ENCODE measurements at regions not wholly inside any gene's neighbourhood (a gene's known extent, or its start where the extent isn't known, plus 50 kb on each side); places are given as distances from the start of the nearest gene placed in this dataset.
"Not testable (repeated sequence)": the region's sequence is repeated elsewhere in the genome, so short reads cannot be mapped to it uniquely, and the experiment has no call there.

- CTCF ChIA-PET; H3K27me3 ChIP-seq (replicated peaks in 1 of 2; ENCODE audit: control insufficient read depth in 2 of 2, extremely low read depth in 1 of 2, insufficient read depth in 2 of 2, low read length in 1 of 2); H3K36me3 ChIP-seq (ENCODE audit: control insufficient read depth in 2 of 2, extremely low read depth in 1 of 2, insufficient read depth in 1 of 2, low read length in 1 of 2); ATAC-seq (replicated peaks in 1 of 4); H3K27ac ChIP-seq (ENCODE audit: low read length); H3K4me3 Mint-ChIP-seq; H3K4me3 ChIP-seq (ENCODE audit: control insufficient read depth in 1 of 2, extremely low read depth in 1 of 2, low read length in 1 of 2); H3K4me1 ChIP-seq (ENCODE audit: control insufficient read depth in 1 of 2, extremely low read depth in 1 of 2, insufficient read depth in 2 of 2, low read length in 2 of 2); H3K27ac Mint-ChIP-seq; DNase-seq; H3K9me3 ChIP-seq; H3K4me1 Mint-ChIP-seq; H3K36me3 Mint-ChIP-seq; POLR2A ChIA-PET; H3K9me3 Mint-ChIP-seq; H3K27me3 Mint-ChIP-seq: not testable (repeated sequence)
- WGBS (ENCODE audit: insufficient coverage), result 100% methylated on average over 7 of the region's 11 CpGs
Observed at GRCh38 chr12:41642808-41643207, 454.7 kb downstream of the PDZRN4 start.

DNA sequence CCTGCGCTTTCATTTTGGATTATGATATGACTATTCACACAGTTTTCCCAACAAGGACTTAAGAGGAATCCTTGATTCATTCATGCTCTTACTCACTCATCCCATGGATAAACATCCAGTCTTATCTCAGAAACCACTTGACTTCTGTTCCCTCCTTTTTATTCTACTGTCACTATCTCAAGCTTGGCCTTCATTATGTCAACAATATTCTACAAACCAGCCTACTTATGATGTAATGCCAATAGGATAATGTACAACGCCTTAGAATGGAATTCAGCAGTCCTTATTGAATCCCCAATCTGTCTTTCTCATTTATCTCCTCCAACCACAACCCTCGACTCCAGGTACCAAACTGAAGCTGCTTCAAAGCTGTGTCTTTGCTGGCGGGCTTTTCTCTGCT lies 448.5 kb downstream of the PDZRN4 start:
- Histone ChIP-seq H3K9me3 (no peaks in the 10 kb centered on the region), H3K4me1 (ENCODE audit: control insufficient read depth in 1 of 2, extremely low read depth in 1 of 2, insufficient read depth in 2 of 2, low read length in 2 of 2) (no peaks in the 10 kb centered on the region), H3K27ac (ENCODE audit: low read length) (no peak overlapping the region), H3K4me3 (ENCODE audit: control insufficient read depth in 1 of 2, extremely low read depth in 1 of 2, low read length in 1 of 2) (no peak overlapping the region), H3K27me3 (replicated peaks in 1 of 2; ENCODE audit: control insufficient read depth in 2 of 2, extremely low read depth in 1 of 2, insufficient read depth in 2 of 2, low read length in 1 of 2) (no peaks in the 10 kb centered on the region), H3K36me3 (ENCODE audit: control insufficient read depth in 2 of 2, extremely low read depth in 1 of 2, insufficient read depth in 1 of 2, low read length in 1 of 2) (no peaks in the 10 kb centered on the region)
- no peak overlapping the region for H3K4me3 Mint-ChIP-seq
- no peaks in the 10 kb centered on the region for H3K36me3 Mint-ChIP-seq
- DNase-seq, result no peak
- POLR2A ChIA-PET, result no interaction called here
- ATAC-seq (replicated peaks in 1 of 4), result no peak
- 64% methylated on average over 4 of the region's 4 CpGs for WGBS (ENCODE audit: insufficient coverage)
- no peak overlapping the region for H3K27ac Mint-ChIP-seq
- peaks cover 0 to 7% (median 0%) of the 10 kb centered on the region in 3 donors for H3K9me3 Mint-ChIP-seq
- H3K4me1 Mint-ChIP-seq, result no peaks in the 10 kb centered on the region
- no peaks in the 10 kb centered on the region for H3K27me3 Mint-ChIP-seq
- CTCF ChIA-PET, result no interaction called here

DNA sequence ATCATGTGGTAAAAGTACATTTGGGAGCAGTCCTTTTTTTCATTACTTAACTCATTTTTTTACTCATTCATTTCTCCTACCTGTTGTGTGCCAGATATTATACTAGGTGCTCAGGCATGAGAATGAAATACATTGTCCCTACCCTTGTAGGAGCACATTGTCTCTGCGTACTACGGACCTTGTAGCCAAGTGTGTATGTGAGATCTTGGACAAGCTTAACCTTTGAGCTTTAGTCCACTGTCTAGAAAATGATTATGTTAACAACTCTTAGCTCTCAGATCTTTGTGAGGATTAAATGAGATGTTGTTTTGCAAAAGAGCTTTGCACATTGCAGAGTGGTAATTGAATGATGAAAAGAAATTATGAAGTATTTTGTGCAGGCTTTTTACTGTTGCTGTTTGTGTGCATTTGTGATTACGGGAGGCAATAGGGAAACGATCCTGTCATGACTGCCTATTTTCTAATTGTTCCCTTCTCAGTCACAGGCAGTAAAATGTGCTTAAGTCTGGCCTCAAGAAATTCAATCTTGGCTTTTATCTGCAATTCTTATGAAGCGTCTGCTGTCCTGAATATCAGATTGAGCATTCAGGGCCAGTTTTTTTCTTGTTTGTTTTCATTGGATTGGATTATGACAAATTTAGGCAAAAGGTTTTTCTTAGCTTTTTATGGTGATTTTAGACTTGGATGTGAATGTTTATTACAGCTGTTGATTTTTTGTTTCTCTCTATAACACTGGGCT lies 447.7 kb downstream of the PDZRN4 start:
- no peak for ATAC-seq (replicated peaks in 1 of 4)

GRCh38 chr12:41634091-41634490 lies 446.0 kb downstream of the PDZRN4 start:
- no peaks in the 10 kb centered on the region for H3K36me3 Mint-ChIP-seq
- H3K4me3 ChIP-seq (ENCODE audit: control insufficient read depth in 1 of 2, extremely low read depth in 1 of 2, low read length in 1 of 2), result no peak overlapping the region
- H3K4me3 Mint-ChIP-seq, result no peak overlapping the region
- DNase-seq (no peak), ATAC-seq (replicated peaks in 1 of 4) (no peak)
- ChIA-PET CTCF (no interaction called here), POLR2A (no interaction called here)
- WGBS (ENCODE audit: insufficient coverage), result 81% methylated on average over 3 of the region's 4 CpGs
- no peaks in the 10 kb centered on the region for H3K36me3 ChIP-seq (ENCODE audit: control insufficient read depth in 2 of 2, extremely low read depth in 1 of 2, insufficient read depth in 1 of 2, low read length in 1 of 2)
- H3K9me3 Mint-ChIP-seq, result peaks cover 0 to 10% (median 6%) of the 10 kb centered on the region in 3 donors
- no peaks in the 10 kb centered on the region for H3K27me3 Mint-ChIP-seq
- H3K4me1 Mint-ChIP-seq, result no peaks in the 10 kb centered on the region
- no peak overlapping the region for H3K27ac ChIP-seq (ENCODE audit: low read length)
- no peak overlapping the region for H3K27ac Mint-ChIP-seq
- no peaks in the 10 kb centered on the region for H3K27me3 ChIP-seq (replicated peaks in 1 of 2; ENCODE audit: control insufficient read depth in 2 of 2, extremely low read depth in 1 of 2, insufficient read depth in 2 of 2, low read length in 1 of 2)
- H3K4me1 ChIP-seq (ENCODE audit: control insufficient read depth in 1 of 2, extremely low read depth in 1 of 2, insufficient read depth in 2 of 2, low read length in 2 of 2), result no peaks in the 10 kb centered on the region
- H3K9me3 ChIP-seq, result no peaks in the 10 kb centered on the region

More for the DNA sequence above, 447.7 kb downstream of the PDZRN4 start:
- ChIA-PET POLR2A (no interaction called here), CTCF (no interaction called here)
- H3K27ac Mint-ChIP-seq, result no peak overlapping the region
- H3K27me3 ChIP-seq (replicated peaks in 1 of 2; ENCODE audit: control insufficient read depth in 2 of 2, extremely low read depth in 1 of 2, insufficient read depth in 2 of 2, low read length in 1 of 2), result no peaks in the 10 kb centered on the region
- no peaks in the 10 kb centered on the region for H3K9me3 ChIP-seq
- no peaks in the 10 kb centered on the region for H3K36me3 Mint-ChIP-seq
- H3K36me3 ChIP-seq (ENCODE audit: control insufficient read depth in 2 of 2, extremely low read depth in 1 of 2, insufficient read depth in 1 of 2, low read length in 1 of 2), result no peaks in the 10 kb centered on the region
- WGBS (ENCODE audit: insufficient coverage), result 100% methylated on average over 3 of the region's 5 CpGs
- no peak overlapping the region for H3K27ac ChIP-seq (ENCODE audit: low read length)
- H3K9me3 Mint-ChIP-seq, result peaks cover 0 to 10% (median 5%) of the 10 kb centered on the region in 3 donors
- no peaks in the 10 kb centered on the region for H3K4me1 Mint-ChIP-seq
- no peak overlapping the region for H3K4me3 Mint-ChIP-seq
- no peak for DNase-seq
- no peaks in the 10 kb centered on the region for H3K4me1 ChIP-seq (ENCODE audit: control insufficient read depth in 1 of 2, extremely low read depth in 1 of 2, insufficient read depth in 2 of 2, low read length in 2 of 2)
- H3K27me3 Mint-ChIP-seq, result no peaks in the 10 kb centered on the region
- H3K4me3 ChIP-seq (ENCODE audit: control insufficient read depth in 1 of 2, extremely low read depth in 1 of 2, low read length in 1 of 2), result no peak overlapping the region

DNA sequence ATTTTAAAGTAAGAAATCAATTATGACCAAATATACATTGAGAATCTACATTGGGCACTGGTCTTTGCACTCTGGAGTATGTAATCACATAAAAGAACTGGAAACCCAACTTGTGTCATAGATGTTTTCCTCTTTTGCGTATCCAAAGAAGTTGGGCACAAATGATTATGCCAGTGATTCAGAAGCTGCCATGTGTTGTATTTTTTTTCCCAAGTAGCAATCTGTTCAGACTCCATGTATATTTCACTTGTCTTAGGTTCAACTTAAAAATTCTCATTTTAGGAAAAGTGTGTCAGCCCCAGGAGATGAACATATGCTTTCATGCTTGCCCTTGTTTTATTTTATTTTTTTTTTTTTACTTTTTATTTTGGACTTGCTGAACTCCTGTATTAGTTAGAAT lies 441.5 kb downstream of the PDZRN4 start:
- Mint-ChIP-seq H3K4me3 (no peak overlapping the region), H3K36me3 (no peaks in the 10 kb centered on the region), H3K4me1 (no peaks in the 10 kb centered on the region), H3K27me3 (no peaks in the 10 kb centered on the region), H3K27ac (no peak overlapping the region), H3K9me3 (peaks cover 5 to 12% (median 10%) of the 10 kb centered on the region in 3 donors)
- H3K36me3 ChIP-seq (ENCODE audit: control insufficient read depth in 2 of 2, extremely low read depth in 1 of 2, insufficient read depth in 1 of 2, low read length in 1 of 2), result no peaks in the 10 kb centered on the region
- H3K27me3 ChIP-seq (replicated peaks in 1 of 2; ENCODE audit: control insufficient read depth in 2 of 2, extremely low read depth in 1 of 2, insufficient read depth in 2 of 2, low read length in 1 of 2), result no peaks in the 10 kb centered on the region
- no peak overlapping the region for H3K4me3 ChIP-seq (ENCODE audit: control insufficient read depth in 1 of 2, extremely low read depth in 1 of 2, low read length in 1 of 2)
- POLR2A ChIA-PET, result no interaction called here
- no peaks in the 10 kb centered on the region for H3K9me3 ChIP-seq
- H3K27ac ChIP-seq (ENCODE audit: low read length), result no peak overlapping the region
- ATAC-seq (replicated peaks in 1 of 4) (no peak), DNase-seq (no peak)
- no peaks in the 10 kb centered on the region for H3K4me1 ChIP-seq (ENCODE audit: control insufficient read depth in 1 of 2, extremely low read depth in 1 of 2, insufficient read depth in 2 of 2, low read length in 2 of 2)
- no CpG with 5 or more reads among the region's 1 CpG for WGBS (ENCODE audit: insufficient coverage)
- CTCF ChIA-PET, result no interaction called here

DNA sequence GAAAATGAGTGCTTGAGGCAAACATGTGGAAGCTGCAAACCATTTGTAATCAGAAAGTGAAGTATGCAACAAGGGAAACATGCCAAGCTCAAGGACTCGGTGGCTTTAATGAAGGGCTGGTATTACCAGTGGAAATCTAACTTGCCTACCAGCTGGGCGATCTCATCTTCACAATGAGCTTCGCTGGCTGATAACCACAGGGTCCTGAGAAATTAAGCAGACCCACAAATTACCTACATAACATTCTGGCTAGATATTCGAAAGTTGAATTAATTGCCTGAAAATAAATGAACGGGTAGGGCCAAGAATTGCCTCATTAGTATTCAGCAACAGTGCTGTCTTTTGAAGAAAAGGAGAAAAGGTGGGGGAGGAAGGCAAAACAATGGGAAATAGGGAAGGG lies 439.4 kb downstream of the PDZRN4 start:
- Mint-ChIP-seq H3K9me3 (peaks cover 5 to 11% (median 10%) of the 10 kb centered on the region in 3 donors), H3K4me3 (no peak overlapping the region), H3K36me3 (no peaks in the 10 kb centered on the region), H3K27me3 (no peaks in the 10 kb centered on the region), H3K27ac (no peak overlapping the region), H3K4me1 (no peaks in the 10 kb centered on the region)
- ChIA-PET CTCF (interaction anchor here in 1 of 2 donors (0.6 kb wide), 1 partner anchor 477 kb away, joined by 6 read pairs; no protein-coding TSS in a partner anchor), POLR2A (no interaction called here)
- WGBS (ENCODE audit: insufficient coverage), result 86% methylated on average over 2 of the region's 5 CpGs
- H3K27ac ChIP-seq (ENCODE audit: low read length), result no peak overlapping the region
- no peak for DNase-seq
- no peak overlapping the region for H3K4me3 ChIP-seq (ENCODE audit: control insufficient read depth in 1 of 2, extremely low read depth in 1 of 2, low read length in 1 of 2)
- H3K36me3 ChIP-seq (ENCODE audit: control insufficient read depth in 2 of 2, extremely low read depth in 1 of 2, insufficient read depth in 1 of 2, low read length in 1 of 2), result no peaks in the 10 kb centered on the region
- H3K4me1 ChIP-seq (ENCODE audit: control insufficient read depth in 1 of 2, extremely low read depth in 1 of 2, insufficient read depth in 2 of 2, low read length in 2 of 2), result no peaks in the 10 kb centered on the region
- no peaks in the 10 kb centered on the region for H3K27me3 ChIP-seq (replicated peaks in 1 of 2; ENCODE audit: control insufficient read depth in 2 of 2, extremely low read depth in 1 of 2, insufficient read depth in 2 of 2, low read length in 1 of 2)
- no peaks in the 10 kb centered on the region for H3K9me3 ChIP-seq
- no peak for ATAC-seq (replicated peaks in 1 of 4)

DNA sequence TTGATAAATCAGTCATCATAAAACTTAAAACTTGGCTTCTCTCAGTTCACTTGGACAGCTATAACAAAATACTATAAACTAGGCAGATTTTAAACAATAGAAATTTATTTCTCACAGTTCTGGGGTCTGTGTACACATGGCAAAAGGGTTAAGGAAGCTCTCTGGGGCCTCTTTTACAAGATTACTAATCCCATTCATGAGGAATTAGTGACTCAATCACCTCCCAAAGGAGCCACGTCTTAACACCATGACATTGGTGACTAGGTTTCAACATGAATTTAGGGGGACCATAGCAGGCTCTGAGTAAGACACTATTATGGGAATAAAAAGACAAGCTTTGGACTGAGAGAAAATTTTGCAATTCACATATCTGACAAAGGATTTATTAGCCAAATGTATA lies 436.5 kb downstream of the PDZRN4 start:
- no peaks in the 10 kb centered on the region for H3K27me3 ChIP-seq (replicated peaks in 1 of 2; ENCODE audit: control insufficient read depth in 2 of 2, extremely low read depth in 1 of 2, insufficient read depth in 2 of 2, low read length in 1 of 2)
- WGBS (ENCODE audit: insufficient coverage), result no CpG with 5 or more reads among the region's 1 CpG
- Mint-ChIP-seq H3K27ac (no peak overlapping the region), H3K27me3 (no peaks in the 10 kb centered on the region), H3K4me3 (no peak overlapping the region), H3K36me3 (no peaks in the 10 kb centered on the region), H3K4me1 (no peaks in the 10 kb centered on the region), H3K9me3 (peaks cover 4 to 8% (median 5%) of the 10 kb centered on the region in 3 donors)
- H3K4me3 ChIP-seq (ENCODE audit: control insufficient read depth in 1 of 2, extremely low read depth in 1 of 2, low read length in 1 of 2), result no peak overlapping the region
- H3K36me3 ChIP-seq (ENCODE audit: control insufficient read depth in 2 of 2, extremely low read depth in 1 of 2, insufficient read depth in 1 of 2, low read length in 1 of 2), result no peaks in the 10 kb centered on the region
- ATAC-seq (replicated peaks in 1 of 4) (no peak), DNase-seq (no peak)
- H3K9me3 ChIP-seq, result no peaks in the 10 kb centered on the region
- no peak overlapping the region for H3K27ac ChIP-seq (ENCODE audit: low read length)
- CTCF ChIA-PET, result no interaction called here
- POLR2A ChIA-PET, result no interaction called here
- no peaks in the 10 kb centered on the region for H3K4me1 ChIP-seq (ENCODE audit: control insufficient read depth in 1 of 2, extremely low read depth in 1 of 2, insufficient read depth in 2 of 2, low read length in 2 of 2)

Measured in T-cell (primary cell).